Kidney epithelial cell (primary cell): ENCODE measurements at regions not wholly inside any gene's neighbourhood (a gene's known extent, or its start where the extent isn't known, plus 50 kb on each side); places are given as distances from the start of the nearest gene placed in this dataset.

Experiments
- DNase-seq: peaks from one replicate; pipeline ENCODE4 v3.0.0-alpha.2; 2010; ENCODE audit warnings: low read depth
- H3K27me3 ChIP-seq: 2 replicates; pipeline ENCODE4 v1.6.0; 2011; ENCODE audit warnings: low read length; ENCODE audit not compliant: control insufficient read depth, insufficient read depth
- H3K36me3 ChIP-seq: 2 replicates; pipeline ENCODE4 v1.5.1; 2011; ENCODE audit warnings: low read length; ENCODE audit not compliant: control insufficient read depth, insufficient read depth
- H3K4me3 ChIP-seq: 2 replicates; pipeline ENCODE4 v1.5.1; 2011; ENCODE audit warnings: low read depth, mild to moderate bottlenecking, control low read depth, low read length
- TF ChIP-seq, protein P1 (sequence below): IDR thresholded peaks from 2 replicates; pipeline ENCODE4 v1.5.1; 2011; ENCODE audit warnings: mild to moderate bottlenecking, moderate library complexity, low read length, control low read depth, inconsistent platforms; ENCODE audit not compliant: insufficient read depth, poor library complexity, severe bottlenecking

DNA sequence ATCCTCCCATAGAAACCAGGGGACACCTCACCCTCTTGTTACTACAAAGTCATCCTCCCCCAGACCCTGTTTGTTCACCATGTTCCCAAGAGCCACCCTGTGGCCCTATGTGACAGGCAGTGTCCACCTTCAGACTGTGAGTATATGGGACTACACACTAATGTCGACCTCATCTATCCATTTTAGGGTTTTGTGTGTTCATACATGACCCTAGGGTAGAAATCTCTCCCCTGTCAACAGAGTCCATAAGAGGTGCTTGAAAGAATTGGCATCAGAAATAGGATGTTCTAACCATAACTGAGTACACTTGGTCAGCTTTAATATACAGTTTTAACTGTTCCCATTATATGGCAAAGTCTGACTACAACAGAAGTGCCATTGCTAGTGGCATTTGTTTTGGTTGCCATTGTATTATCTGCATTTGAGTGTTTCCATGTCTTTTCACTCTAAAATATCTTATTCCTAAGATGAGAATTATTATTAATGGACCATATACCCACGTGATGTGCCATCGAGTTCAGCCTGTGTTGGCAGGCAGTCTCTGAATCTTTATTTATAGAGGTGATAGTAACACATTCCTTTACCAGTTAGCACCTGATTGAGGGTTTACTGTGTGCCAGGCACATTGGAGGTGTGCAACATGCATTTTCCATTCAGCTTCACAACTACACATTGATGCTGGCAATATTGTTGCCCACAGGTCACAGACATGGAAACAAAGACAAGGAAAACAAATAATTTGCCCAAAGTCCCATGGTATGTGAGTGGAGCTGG, 590.6 kb upstream of the IGFBP3 start:
- TF ChIP-seq, protein P1, sequence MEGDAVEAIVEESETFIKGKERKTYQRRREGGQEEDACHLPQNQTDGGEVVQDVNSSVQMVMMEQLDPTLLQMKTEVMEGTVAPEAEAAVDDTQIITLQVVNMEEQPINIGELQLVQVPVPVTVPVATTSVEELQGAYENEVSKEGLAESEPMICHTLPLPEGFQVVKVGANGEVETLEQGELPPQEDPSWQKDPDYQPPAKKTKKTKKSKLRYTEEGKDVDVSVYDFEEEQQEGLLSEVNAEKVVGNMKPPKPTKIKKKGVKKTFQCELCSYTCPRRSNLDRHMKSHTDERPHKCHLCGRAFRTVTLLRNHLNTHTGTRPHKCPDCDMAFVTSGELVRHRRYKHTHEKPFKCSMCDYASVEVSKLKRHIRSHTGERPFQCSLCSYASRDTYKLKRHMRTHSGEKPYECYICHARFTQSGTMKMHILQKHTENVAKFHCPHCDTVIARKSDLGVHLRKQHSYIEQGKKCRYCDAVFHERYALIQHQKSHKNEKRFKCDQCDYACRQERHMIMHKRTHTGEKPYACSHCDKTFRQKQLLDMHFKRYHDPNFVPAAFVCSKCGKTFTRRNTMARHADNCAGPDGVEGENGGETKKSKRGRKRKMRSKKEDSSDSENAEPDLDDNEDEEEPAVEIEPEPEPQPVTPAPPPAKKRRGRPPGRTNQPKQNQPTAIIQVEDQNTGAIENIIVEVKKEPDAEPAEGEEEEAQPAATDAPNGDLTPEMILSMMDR: no peak
- H3K36me3 ChIP-seq: no peaks in the 10 kb centered on the region
- no peak for DNase-seq
- H3K27me3 ChIP-seq: no peaks in the 10 kb centered on the region
- no peak overlapping the region for H3K4me3 ChIP-seq

DNA sequence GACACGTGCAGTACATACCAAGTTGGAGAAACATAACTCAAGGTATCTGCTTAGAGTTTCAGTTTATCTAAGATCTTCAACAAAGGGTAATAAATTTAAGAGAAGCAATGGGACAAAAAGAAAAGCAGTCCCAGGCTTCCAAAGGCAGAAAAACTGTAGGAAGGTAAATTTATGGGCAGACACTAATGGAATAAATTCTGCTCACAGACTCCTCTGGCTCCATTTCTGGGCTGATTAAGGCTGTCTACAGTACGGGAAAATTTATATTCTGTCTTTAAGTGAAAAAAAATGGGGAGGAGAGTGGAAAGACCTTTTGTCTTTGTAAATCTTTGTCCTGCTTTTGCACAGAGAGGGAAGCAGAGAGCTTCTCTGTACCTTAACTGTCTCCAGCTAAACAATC, 587.5 kb upstream of the IGFBP3 start:
- no peak overlapping the region for H3K4me3 ChIP-seq
- DNase-seq: no peak
- H3K27me3 ChIP-seq: no peaks in the 10 kb centered on the region
- no peaks in the 10 kb centered on the region for H3K36me3 ChIP-seq
- TF ChIP-seq, protein P1: no peak

DNA sequence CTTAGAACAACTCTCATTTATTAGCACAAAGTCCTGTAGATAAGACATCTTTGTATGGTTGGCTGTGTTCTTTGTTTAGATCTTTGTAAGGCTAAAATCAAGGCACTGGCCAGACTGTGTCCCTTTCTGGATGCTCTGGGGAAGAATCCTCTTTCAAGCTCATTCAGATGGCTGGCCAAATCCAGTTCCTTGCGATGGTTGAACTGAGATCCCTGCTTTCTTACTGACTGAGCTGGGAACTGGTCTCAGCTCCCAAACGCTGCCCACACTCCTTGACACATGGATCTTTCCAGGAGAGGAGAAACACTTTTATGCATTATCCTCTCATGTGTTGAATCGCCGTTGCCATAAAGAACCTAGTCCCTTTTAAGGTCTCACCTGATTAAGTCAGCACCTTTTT, 586.5 kb upstream of the IGFBP3 start:
- no peaks in the 10 kb centered on the region for H3K27me3 ChIP-seq
- DNase-seq: no peak
- no peak overlapping the region for H3K4me3 ChIP-seq
- TF ChIP-seq, protein P1: no peak
- H3K36me3 ChIP-seq: no peaks in the 10 kb centered on the region

DNA sequence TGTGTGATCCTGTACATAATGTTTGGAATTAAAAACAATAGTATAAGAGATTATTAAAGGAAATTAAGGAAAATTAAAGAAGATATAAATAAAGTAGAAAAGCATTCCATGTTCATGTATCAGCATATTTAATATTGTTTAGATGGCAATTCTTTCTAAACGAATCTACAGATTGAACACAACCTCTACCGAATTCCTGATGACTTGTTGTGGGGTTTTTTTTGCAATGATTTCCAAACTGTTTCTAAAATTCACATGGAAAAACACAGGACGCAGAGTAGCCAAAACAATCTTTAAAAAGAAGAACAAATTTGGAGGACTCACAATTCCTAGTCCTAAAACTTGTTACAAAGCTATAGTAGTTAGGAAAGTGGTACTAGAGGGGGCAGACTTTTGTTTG, 573.4 kb upstream of the IGFBP3 start:
- TF ChIP-seq, protein P1: no peak
- DNase-seq: no peak
- no peaks in the 10 kb centered on the region for H3K27me3 ChIP-seq
- no peak overlapping the region for H3K4me3 ChIP-seq
- H3K36me3 ChIP-seq: no peaks in the 10 kb centered on the region

DNA sequence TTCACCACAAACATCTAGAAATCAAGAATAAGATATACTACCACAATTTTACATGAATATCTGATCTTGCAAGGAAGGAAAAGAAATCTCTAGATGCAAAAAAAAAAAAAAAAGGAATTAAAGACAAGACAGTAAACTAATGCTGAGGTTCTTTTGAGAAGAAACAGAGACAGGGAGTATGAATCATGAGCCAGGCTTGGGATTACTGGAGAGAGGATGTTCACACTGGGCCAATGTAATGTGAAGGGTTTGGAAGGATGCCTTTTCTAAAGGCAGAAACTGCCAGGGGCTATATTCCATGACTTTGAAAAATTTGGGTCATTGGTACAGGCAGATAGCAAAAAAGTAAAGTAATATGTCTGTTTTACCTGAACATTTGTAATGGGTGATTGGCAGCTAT, 573.0 kb upstream of the IGFBP3 start:
- no peak overlapping the region for H3K4me3 ChIP-seq
- DNase-seq: no peak
- H3K27me3 ChIP-seq: no peaks in the 10 kb centered on the region
- TF ChIP-seq, protein P1: no peak
- H3K36me3 ChIP-seq: no peaks in the 10 kb centered on the region

DNA sequence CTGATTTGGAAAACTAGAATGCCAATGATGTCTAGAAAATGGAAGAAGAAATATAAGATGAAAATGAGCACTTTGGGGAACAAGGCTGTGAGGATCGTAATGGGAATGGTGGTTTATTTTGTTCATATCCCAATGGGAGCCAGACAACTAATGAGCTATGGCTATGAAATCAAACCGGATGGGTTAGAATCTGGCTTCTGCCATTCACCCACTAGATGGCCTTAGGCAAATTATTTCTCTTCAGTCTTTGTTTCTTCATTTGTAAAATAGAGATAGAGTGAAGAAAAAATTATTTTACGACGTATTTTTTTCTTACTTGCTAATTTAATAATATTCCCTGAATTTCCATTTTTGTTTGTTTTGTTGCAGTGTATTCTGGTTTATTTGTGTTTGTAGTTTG, 572.1 kb upstream of the IGFBP3 start:
- no peak for DNase-seq
- Histone ChIP-seq H3K27me3 (no peaks in the 10 kb centered on the region), H3K36me3 (no peaks in the 10 kb centered on the region), H3K4me3 (no peak overlapping the region)
- TF ChIP-seq, protein P1: no peak
